SU-DHL-6 (cell line): ENCODE measurements at regions not wholly inside any gene's neighbourhood (a gene's known extent, or its start where the extent isn't known, plus 50 kb on each side); places are given as distances from the start of the nearest gene placed in this dataset.

ENCODE experiments used
- H2AFZ ChIP-seq: fragments of 200-600 bp; sonication (generic); 2 replicates; pipeline ENCODE4 v1.6.1; 2014; ENCODE audit warnings: low read depth, mild to moderate bottlenecking, moderate library complexity, mixed read lengths, antibody characterized with exemption, low read length; ENCODE audit not compliant: severe bottlenecking
- H3F3A ChIP-seq: fragments of 200-600 bp; shearing (Covaris generic); 2 replicates; pipeline ENCODE4 v1.6.0; 2016; ENCODE audit warnings: antibody characterized with exemption, mild to moderate bottlenecking; ENCODE audit not compliant: insufficient read depth
- H3K27ac ChIP-seq: fragments of 200-600 bp; sonication (generic); 2 replicates; pipeline ENCODE4 v1.5.1; 2016; ENCODE audit warnings: low read depth, mild to moderate bottlenecking, low read length, moderate library complexity, mixed read lengths
- H3K27me3 ChIP-seq: fragments of 200-600 bp; sonication (generic), shearing (Covaris generic); 2 replicates; pipeline ENCODE4 v1.6.0; 2014; ENCODE audit warnings: mild to moderate bottlenecking, low read length
- H3K36me3 ChIP-seq: fragments of 200-600 bp; sonication (generic); 2 replicates; pipeline ENCODE4 v1.6.1; 2014; ENCODE audit warnings: mild to moderate bottlenecking, low read length, mixed read lengths
- H3K4me2 ChIP-seq: fragments of 300-600, 200-600 bp; shearing (Covaris generic), sonication (generic); 2 replicates; pipeline ENCODE4 v1.6.0; 2014; ENCODE audit warnings: low read length, low read depth, mild to moderate bottlenecking; ENCODE audit not compliant: poor library complexity, severe bottlenecking
- H3K4me3 ChIP-seq: fragments of 200-600 bp; sonication (generic); 2 replicates; pipeline ENCODE4 v1.5.1; 2014; ENCODE audit warnings: antibody characterized with exemption, low read length, mild to moderate bottlenecking, mixed read lengths; ENCODE audit not compliant: insufficient read depth, poor library complexity, severe bottlenecking
- H3K79me2 ChIP-seq: fragments of 200-600 bp; sonication (generic); 2 replicates; pipeline ENCODE4 v1.6.1; 2014; ENCODE audit warnings: mild to moderate bottlenecking, low read length, moderate library complexity; ENCODE audit not compliant: insufficient read depth
- H3K9ac ChIP-seq: fragments of 200-600 bp; sonication (generic); 2 replicates; pipeline ENCODE4 v1.7.0; 2014; ENCODE audit warnings: mild to moderate bottlenecking, low read length
- H3K9me2 ChIP-seq: fragments of 200-600 bp; sonication (generic); replicated peaks from 2 replicates; pipeline ENCODE4 v1.6.1; 2014; ENCODE audit warnings: low read length; ENCODE audit not compliant: insufficient read depth
- H3K9me3 ChIP-seq: fragments of 200-600 bp; sonication (generic); 2 replicates; pipeline ENCODE4 v1.6.1; 2014; ENCODE audit warnings: low read length, mixed read lengths; ENCODE audit not compliant: insufficient read depth
- H4K20me1 ChIP-seq: fragments of 200-600 bp; sonication (generic); 2 replicates; pipeline ENCODE4 v1.6.1; 2014; ENCODE audit warnings: low read depth, mild to moderate bottlenecking, antibody characterized with exemption, low read length, moderate library complexity, mixed read lengths
- CTCF ChIP-seq: fragments of 200-600 bp; sonication (generic); IDR thresholded peaks from one replicate; pipeline ENCODE4 v1.5.1; 2017; ENCODE audit warnings: antibody characterized with exemption, mild to moderate bottlenecking, low read length, moderate library complexity; ENCODE audit not compliant: insufficient read depth, poor library complexity, severe bottlenecking
- EZH2phosphoT487 ChIP-seq: fragments of 200-600 bp; sonication (generic), shearing (Covaris generic); conservative IDR thresholded peaks from 2 replicates; pipeline ENCODE4 v1.6.1; 2018; ENCODE audit warnings: mild to moderate bottlenecking, antibody characterized with exemption, low read length, moderate library complexity, mixed read lengths

- H3K9ac ChIP-seq, result no peak overlapping the region
- H3K27me3 ChIP-seq, result no peaks in the 10 kb centered on the region
- H3K4me2 ChIP-seq, result no peak overlapping the region
- H3K9me2 ChIP-seq, result no peaks in the 10 kb centered on the region
- H3F3A ChIP-seq, result no peaks in the 10 kb centered on the region
- no peaks in the 10 kb centered on the region for H3K79me2 ChIP-seq
- H3K27ac ChIP-seq, result no peak overlapping the region
- H3K36me3 ChIP-seq, result no peaks in the 10 kb centered on the region
- TF ChIP-seq EZH2phosphoT487 (no peak), CTCF (no peak)
- H2AFZ ChIP-seq, result no peak overlapping the region
- H3K4me3 ChIP-seq, result no peak overlapping the region
- H4K20me1 ChIP-seq, result no peaks in the 10 kb centered on the region
- no peaks in the 10 kb centered on the region for H3K9me3 ChIP-seq
These were observed 238.8 kb downstream of the CNTN3 start for GRCh38 chr3:74375653-74376052.

- Histone ChIP-seq H3K9me3 (no peaks in the 10 kb centered on the region), H3F3A (no peaks in the 10 kb centered on the region), H3K27me3 (no peaks in the 10 kb centered on the region), H3K36me3 (no peaks in the 10 kb centered on the region), H3K9me2 (no peaks in the 10 kb centered on the region), H3K4me2 (no peak overlapping the region), H4K20me1 (no peaks in the 10 kb centered on the region), H3K79me2 (no peaks in the 10 kb centered on the region), H2AFZ (no peak overlapping the region), H3K9ac (no peak overlapping the region), H3K4me3 (no peak overlapping the region), H3K27ac (no peak overlapping the region)
- no peak for TF ChIP-seq CTCF
- no peak for TF ChIP-seq EZH2phosphoT487
These were observed 241.7 kb downstream of the CNTN3 start for GRCh38 chr3:74372743-74373142.

- Histone ChIP-seq H3K4me2 (no peak overlapping the region), H3K36me3 (no peaks in the 10 kb centered on the region)
These were observed 244.1 kb downstream of the CNTN3 start for GRCh38 chr3:74370342-74370741.

More at GRCh38 chr3:74370342-74370741, 244.1 kb downstream of the CNTN3 start:
- no peak overlapping the region for H3K4me3 ChIP-seq
- no peaks in the 10 kb centered on the region for H4K20me1 ChIP-seq
- H2AFZ ChIP-seq, result no peak overlapping the region
- no peaks in the 10 kb centered on the region for H3K9me3 ChIP-seq
- TF ChIP-seq CTCF (no peak), EZH2phosphoT487 (no peak)
- H3K27me3 ChIP-seq, result no peaks in the 10 kb centered on the region
- H3K9me2 ChIP-seq, result no peaks in the 10 kb centered on the region
- H3K27ac ChIP-seq, result no peak overlapping the region
- H3F3A ChIP-seq, result no peaks in the 10 kb centered on the region
- H3K79me2 ChIP-seq, result no peaks in the 10 kb centered on the region
- no peak overlapping the region for H3K9ac ChIP-seq
